ENCODE measurements at regions not wholly inside any gene's neighbourhood (a gene's known extent, or its start where the extent isn't known, plus 50 kb on each side); places are given as distances from the start of the nearest gene placed in this dataset.

- TF ChIP-seq EZH2 (IDR thresholded peaks at IDR 0.05; ENCODE audit: low read length, unreplicated experiment) (no peak), CTCF (conservative IDR thresholded peaks at IDR 0.05; ENCODE audit: low read depth, low read length) (no peak)
Measured at GRCh38 chr5:175001311-175001710, 276.9 kb downstream of the MSX2 start.
